ENCODE measurements at regions not wholly inside any gene's neighbourhood (a gene's known extent, or its start where the extent isn't known, plus 50 kb on each side); places are given as distances from the start of the nearest gene placed in this dataset.
"Not testable (repeated sequence)": the region's sequence is repeated elsewhere in the genome, so short reads cannot be mapped to it uniquely, and the experiment has no call there.

DNA sequence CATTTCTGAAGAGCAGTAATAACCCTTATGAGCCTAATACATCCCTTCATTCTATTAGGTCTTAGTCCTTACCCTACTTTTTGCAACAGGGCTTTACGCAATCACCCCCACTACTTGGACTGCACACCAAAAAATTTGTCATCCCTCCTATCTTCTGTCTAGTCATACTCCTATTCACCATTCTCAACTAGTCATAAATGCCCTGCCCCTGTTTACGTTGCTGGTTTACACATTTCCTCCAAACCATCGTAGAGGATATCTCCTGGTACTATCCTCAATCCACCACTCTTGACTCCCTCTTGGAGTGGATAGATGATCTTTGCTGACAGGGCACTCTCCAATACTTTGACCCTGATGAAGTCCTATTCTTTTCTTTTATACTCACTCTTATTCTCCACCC is 98.2 kb upstream of the CCNG1 start:
- Histone ChIP-seq H2AFZ (ENCODE audit: low read length) (no peak overlapping the region), H3K27me3 (ENCODE audit: control insufficient read depth, insufficient read depth, low read length) (no peaks in the 10 kb centered on the region), H4K20me1 (ENCODE audit: control insufficient read depth, extremely low read depth, insufficient read depth, low read length) (no peaks in the 10 kb centered on the region), H3K4me2 (ENCODE audit: extremely low read depth, insufficient read depth, low read length) (no peak overlapping the region), H3K9ac (ENCODE audit: insufficient read depth, low read length) (no peak overlapping the region), H3K36me3 (ENCODE audit: control insufficient read depth, insufficient read depth, low read length) (no peaks in the 10 kb centered on the region), H3K4me1 (ENCODE audit: control insufficient read depth, extremely low read depth, insufficient read depth, low read length) (no peaks in the 10 kb centered on the region), H3K79me2 (ENCODE audit: control insufficient read depth, insufficient read depth, low read length) (no peaks in the 10 kb centered on the region), H3K27ac (ENCODE audit: insufficient read depth, low read length) (no peak overlapping the region), H3K4me3 (replicated peaks in 1 of 4; ENCODE audit: control extremely low read depth in 1 of 4, insufficient read depth in 1 of 4, low read depth in 3 of 4, low read length in 4 of 4) (no peak overlapping the region), H3K9me3 (ENCODE audit: control insufficient read depth, insufficient read depth, low read depth, low read length) (no peaks in the 10 kb centered on the region)
- no peak for DNase-seq (ENCODE audit: low read depth in 2 of 2)
- TF ChIP-seq, protein P1, sequence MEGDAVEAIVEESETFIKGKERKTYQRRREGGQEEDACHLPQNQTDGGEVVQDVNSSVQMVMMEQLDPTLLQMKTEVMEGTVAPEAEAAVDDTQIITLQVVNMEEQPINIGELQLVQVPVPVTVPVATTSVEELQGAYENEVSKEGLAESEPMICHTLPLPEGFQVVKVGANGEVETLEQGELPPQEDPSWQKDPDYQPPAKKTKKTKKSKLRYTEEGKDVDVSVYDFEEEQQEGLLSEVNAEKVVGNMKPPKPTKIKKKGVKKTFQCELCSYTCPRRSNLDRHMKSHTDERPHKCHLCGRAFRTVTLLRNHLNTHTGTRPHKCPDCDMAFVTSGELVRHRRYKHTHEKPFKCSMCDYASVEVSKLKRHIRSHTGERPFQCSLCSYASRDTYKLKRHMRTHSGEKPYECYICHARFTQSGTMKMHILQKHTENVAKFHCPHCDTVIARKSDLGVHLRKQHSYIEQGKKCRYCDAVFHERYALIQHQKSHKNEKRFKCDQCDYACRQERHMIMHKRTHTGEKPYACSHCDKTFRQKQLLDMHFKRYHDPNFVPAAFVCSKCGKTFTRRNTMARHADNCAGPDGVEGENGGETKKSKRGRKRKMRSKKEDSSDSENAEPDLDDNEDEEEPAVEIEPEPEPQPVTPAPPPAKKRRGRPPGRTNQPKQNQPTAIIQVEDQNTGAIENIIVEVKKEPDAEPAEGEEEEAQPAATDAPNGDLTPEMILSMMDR (conservative IDR thresholded peaks at IDR 0.05 in 1 of 2, IDR thresholded peaks at IDR 0.05 in 1 of 2; ENCODE audit: low read depth in 1 of 2, low read length in 2 of 2), result no peak
- no peak for TF ChIP-seq EZH2 (IDR thresholded peaks at IDR 0.05; ENCODE audit: low read length, missing control alignments)

DNA sequence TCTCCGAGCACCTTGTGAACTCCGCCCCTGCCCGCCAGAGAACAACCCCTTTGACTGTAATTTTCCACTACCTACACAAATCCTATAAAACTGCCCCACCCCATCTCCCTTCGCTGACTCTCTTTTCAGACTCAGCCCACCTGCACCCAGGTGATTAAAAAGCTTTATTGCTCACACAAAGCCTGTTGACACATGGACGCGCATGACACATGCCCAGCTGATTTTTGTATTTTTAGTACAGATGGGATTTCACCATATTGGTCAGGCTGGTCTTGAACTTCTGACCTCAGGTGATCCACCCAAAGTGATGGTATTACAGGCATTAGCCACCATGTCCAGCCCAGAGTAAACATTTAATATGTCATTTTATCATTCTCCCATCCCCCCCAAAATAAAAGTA is 97.0 kb upstream of the CCNG1 start:
- H3K79me2 ChIP-seq (ENCODE audit: control insufficient read depth, insufficient read depth, low read length); H3K27ac ChIP-seq (ENCODE audit: insufficient read depth, low read length); H3K9ac ChIP-seq (ENCODE audit: insufficient read depth, low read length); H4K20me1 ChIP-seq (ENCODE audit: control insufficient read depth, extremely low read depth, insufficient read depth, low read length); H3K4me3 ChIP-seq (replicated peaks in 1 of 4; ENCODE audit: control extremely low read depth in 1 of 4, insufficient read depth in 1 of 4, low read depth in 3 of 4, low read length in 4 of 4); H3K36me3 ChIP-seq (ENCODE audit: control insufficient read depth, insufficient read depth, low read length); H3K27me3 ChIP-seq (ENCODE audit: control insufficient read depth, insufficient read depth, low read length); DNase-seq (ENCODE audit: low read depth in 2 of 2); H3K4me2 ChIP-seq (ENCODE audit: extremely low read depth, insufficient read depth, low read length); H2AFZ ChIP-seq (ENCODE audit: low read length); H3K9me3 ChIP-seq (ENCODE audit: control insufficient read depth, insufficient read depth, low read depth, low read length); H3K4me1 ChIP-seq (ENCODE audit: control insufficient read depth, extremely low read depth, insufficient read depth, low read length): not testable (repeated sequence)

DNA sequence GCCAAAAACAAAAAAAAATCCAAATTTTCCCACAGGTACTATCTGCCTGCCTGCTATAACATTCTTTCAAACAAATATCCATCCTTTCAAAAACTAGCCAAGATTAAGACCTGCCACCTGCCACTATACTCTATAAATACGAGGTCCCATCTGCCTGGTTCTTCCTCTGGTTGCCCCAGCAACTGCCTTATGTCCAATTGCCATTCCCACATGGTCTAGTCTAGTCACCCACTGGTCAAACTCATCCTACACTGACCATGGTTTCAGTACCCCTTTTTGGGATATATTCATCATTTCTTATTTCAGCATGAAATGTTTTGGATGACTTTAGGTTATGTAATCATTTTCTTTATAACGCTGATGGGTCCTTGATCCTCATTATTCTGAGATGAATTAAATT is 95.1 kb upstream of the CCNG1 start:
- H3K27me3 ChIP-seq (ENCODE audit: control insufficient read depth, insufficient read depth, low read length), result no peaks in the 10 kb centered on the region
- H3K4me3 ChIP-seq (replicated peaks in 1 of 4; ENCODE audit: control extremely low read depth in 1 of 4, insufficient read depth in 1 of 4, low read depth in 3 of 4, low read length in 4 of 4), result no peak overlapping the region
- no peaks in the 10 kb centered on the region for H3K79me2 ChIP-seq (ENCODE audit: control insufficient read depth, insufficient read depth, low read length)
- H3K9me3 ChIP-seq (ENCODE audit: control insufficient read depth, insufficient read depth, low read depth, low read length), result no peaks in the 10 kb centered on the region
- no peaks in the 10 kb centered on the region for H3K4me1 ChIP-seq (ENCODE audit: control insufficient read depth, extremely low read depth, insufficient read depth, low read length)
- no peaks in the 10 kb centered on the region for H3K36me3 ChIP-seq (ENCODE audit: control insufficient read depth, insufficient read depth, low read length)
- no peak for DNase-seq (ENCODE audit: low read depth in 2 of 2)
- no peak overlapping the region for H3K4me2 ChIP-seq (ENCODE audit: extremely low read depth, insufficient read depth, low read length)
- no peak overlapping the region for H3K9ac ChIP-seq (ENCODE audit: insufficient read depth, low read length)
- H3K27ac ChIP-seq (ENCODE audit: insufficient read depth, low read length), result no peak overlapping the region
- no peak overlapping the region for H2AFZ ChIP-seq (ENCODE audit: low read length)
- TF ChIP-seq EZH2 (IDR thresholded peaks at IDR 0.05; ENCODE audit: low read length, missing control alignments), result no peak
- TF ChIP-seq, protein P1 (conservative IDR thresholded peaks at IDR 0.05 in 1 of 2, IDR thresholded peaks at IDR 0.05 in 1 of 2; ENCODE audit: low read depth in 1 of 2, low read length in 2 of 2), result no peak
- H4K20me1 ChIP-seq (ENCODE audit: control insufficient read depth, extremely low read depth, insufficient read depth, low read length), result no peaks in the 10 kb centered on the region

DNA sequence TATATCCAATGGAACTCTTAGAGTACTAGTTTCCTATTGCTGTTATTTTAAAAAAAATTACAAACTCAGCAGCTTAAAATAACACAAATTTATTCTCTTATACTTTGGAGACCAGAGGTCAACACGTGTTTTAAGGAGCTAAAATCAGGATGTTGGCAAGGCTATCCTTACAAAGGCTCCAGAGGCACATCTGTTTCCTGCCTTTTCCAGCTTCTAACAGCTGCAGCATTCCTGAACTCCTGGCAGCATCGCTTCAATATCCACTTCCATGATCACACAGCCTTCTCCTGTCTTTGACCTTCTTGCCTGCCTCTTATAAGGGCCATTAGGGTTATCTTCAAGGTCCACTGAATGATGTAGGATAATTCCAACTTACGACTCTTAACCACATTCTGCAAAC is 92.2 kb upstream of the CCNG1 start:
- Histone ChIP-seq H3K27ac (ENCODE audit: insufficient read depth, low read length) (no peak overlapping the region), H3K4me2 (ENCODE audit: extremely low read depth, insufficient read depth, low read length) (no peak overlapping the region), H2AFZ (ENCODE audit: low read length) (no peak overlapping the region), H3K4me3 (replicated peaks in 1 of 4; ENCODE audit: control extremely low read depth in 1 of 4, insufficient read depth in 1 of 4, low read depth in 3 of 4, low read length in 4 of 4) (no peak overlapping the region), H3K4me1 (ENCODE audit: control insufficient read depth, extremely low read depth, insufficient read depth, low read length) (no peaks in the 10 kb centered on the region), H3K27me3 (ENCODE audit: control insufficient read depth, insufficient read depth, low read length) (no peaks in the 10 kb centered on the region), H3K9me3 (ENCODE audit: control insufficient read depth, insufficient read depth, low read depth, low read length) (no peaks in the 10 kb centered on the region), H4K20me1 (ENCODE audit: control insufficient read depth, extremely low read depth, insufficient read depth, low read length) (no peaks in the 10 kb centered on the region), H3K9ac (ENCODE audit: insufficient read depth, low read length) (no peak overlapping the region), H3K79me2 (ENCODE audit: control insufficient read depth, insufficient read depth, low read length) (no peaks in the 10 kb centered on the region), H3K36me3 (ENCODE audit: control insufficient read depth, insufficient read depth, low read length) (no peaks in the 10 kb centered on the region)
- TF ChIP-seq EZH2 (IDR thresholded peaks at IDR 0.05; ENCODE audit: low read length, missing control alignments), result no peak
- TF ChIP-seq, protein P1 (conservative IDR thresholded peaks at IDR 0.05 in 1 of 2, IDR thresholded peaks at IDR 0.05 in 1 of 2; ENCODE audit: low read depth in 1 of 2, low read length in 2 of 2), result no peak
- no peak for DNase-seq (ENCODE audit: low read depth in 2 of 2)
